ENCODE measurements at regions not wholly inside any gene's neighbourhood (a gene's known extent, or its start where the extent isn't known, plus 50 kb on each side); places are given as distances from the start of the nearest gene placed in this dataset.
A peak's percentile ranks its signal among the peaks of the same experiment; 100 is the strongest.

DNA sequence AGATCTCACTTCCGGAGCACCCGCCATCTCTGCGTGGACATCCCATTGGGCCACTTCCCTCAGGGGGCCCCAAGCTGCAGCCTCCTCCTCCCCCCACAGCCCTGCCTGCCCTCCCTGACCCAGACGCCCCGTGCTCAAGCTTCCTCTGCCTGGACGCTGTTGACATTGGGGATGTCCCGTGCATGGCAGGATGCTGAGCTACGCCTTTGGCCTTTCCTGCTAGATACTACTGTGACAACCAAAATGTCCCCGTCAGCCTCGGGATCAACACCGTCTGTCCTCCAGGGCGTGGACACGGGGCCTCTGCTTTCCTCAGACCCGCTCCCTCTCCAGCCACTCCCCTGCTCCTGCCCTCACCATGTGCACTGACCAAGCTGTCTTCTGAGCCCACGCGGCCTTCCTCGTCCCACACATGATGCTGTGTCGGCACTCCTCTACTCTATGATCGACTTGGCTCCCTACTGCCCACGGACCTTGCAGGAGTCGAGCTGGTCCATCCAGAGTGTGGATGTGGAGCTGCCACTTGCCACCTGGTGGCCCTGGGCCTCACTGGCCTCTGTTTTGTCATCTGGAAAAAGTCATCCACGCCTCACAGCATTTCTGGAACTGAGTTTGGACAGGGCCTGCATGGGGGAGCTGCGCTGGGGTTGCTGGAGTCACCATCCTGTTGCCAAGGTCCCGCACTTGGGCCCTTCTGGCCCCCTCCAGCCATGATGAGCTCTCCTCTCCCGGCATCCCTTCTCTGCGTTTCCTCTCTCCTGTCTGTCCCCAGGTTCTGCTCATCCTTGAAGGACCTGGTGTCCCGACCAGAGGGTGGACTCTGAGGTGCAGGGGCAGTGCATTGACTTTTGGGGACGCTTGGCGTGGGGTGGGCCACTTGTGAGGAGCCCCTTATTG, 221.7 kb upstream of the CIBAR2 start:
- H3K27ac ChIP-seq: peak overlapping the region; percentile 44; the same call in 1 of the 2 replicates
- TF ChIP-seq, protein P1, sequence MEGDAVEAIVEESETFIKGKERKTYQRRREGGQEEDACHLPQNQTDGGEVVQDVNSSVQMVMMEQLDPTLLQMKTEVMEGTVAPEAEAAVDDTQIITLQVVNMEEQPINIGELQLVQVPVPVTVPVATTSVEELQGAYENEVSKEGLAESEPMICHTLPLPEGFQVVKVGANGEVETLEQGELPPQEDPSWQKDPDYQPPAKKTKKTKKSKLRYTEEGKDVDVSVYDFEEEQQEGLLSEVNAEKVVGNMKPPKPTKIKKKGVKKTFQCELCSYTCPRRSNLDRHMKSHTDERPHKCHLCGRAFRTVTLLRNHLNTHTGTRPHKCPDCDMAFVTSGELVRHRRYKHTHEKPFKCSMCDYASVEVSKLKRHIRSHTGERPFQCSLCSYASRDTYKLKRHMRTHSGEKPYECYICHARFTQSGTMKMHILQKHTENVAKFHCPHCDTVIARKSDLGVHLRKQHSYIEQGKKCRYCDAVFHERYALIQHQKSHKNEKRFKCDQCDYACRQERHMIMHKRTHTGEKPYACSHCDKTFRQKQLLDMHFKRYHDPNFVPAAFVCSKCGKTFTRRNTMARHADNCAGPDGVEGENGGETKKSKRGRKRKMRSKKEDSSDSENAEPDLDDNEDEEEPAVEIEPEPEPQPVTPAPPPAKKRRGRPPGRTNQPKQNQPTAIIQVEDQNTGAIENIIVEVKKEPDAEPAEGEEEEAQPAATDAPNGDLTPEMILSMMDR (conservative IDR thresholded peaks at IDR 0.05): no peak

DNA sequence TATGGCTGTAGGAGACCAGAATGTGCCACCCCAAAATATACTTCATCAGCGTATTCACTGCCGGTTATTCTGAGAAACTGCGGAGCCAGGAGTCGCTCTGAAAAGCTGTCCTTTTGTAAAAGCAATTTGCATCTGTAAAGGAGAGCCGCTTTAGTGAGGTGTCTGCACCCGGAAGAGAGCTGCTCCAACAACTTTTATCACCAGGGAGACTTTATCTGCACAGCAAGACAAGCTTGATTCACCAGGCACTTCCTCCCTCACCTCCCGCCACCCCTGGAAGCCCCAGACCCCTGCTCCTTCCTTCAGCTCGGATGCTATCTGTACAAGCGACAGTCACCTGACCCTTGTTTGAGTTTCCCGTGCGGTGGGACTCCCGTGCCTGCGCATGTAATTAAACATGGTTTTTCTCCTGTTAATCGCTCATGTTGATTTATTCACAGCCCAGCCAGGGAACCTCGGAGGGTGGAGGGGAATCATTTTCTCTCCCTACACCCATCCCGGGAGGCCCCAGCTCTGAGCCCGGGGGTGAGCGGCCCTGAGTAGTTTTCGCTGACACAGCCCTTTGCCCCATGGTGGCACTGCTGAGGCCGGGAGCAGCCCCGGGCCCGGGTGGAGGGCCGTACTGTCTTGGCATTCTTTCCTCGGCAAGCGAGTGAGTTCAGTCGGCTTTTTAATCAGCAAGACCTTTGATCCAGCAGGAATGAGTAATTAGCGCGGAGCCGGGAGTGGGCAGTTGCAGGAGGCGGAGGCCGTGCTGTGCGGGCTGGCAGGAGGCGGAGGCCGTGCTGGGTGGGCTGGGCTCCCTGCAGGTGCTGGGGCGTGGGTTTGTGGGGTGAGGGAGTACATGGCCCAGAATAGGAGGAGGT, 222.7 kb upstream of the CIBAR2 start:
- TF ChIP-seq, protein P1 (conservative IDR thresholded peaks at IDR 0.05): no peak
- no peak for TF ChIP-seq ZFX (IDR thresholded peaks at IDR 0.05)
- peak overlapping the region; percentile 44 for H3K27ac ChIP-seq

DNA sequence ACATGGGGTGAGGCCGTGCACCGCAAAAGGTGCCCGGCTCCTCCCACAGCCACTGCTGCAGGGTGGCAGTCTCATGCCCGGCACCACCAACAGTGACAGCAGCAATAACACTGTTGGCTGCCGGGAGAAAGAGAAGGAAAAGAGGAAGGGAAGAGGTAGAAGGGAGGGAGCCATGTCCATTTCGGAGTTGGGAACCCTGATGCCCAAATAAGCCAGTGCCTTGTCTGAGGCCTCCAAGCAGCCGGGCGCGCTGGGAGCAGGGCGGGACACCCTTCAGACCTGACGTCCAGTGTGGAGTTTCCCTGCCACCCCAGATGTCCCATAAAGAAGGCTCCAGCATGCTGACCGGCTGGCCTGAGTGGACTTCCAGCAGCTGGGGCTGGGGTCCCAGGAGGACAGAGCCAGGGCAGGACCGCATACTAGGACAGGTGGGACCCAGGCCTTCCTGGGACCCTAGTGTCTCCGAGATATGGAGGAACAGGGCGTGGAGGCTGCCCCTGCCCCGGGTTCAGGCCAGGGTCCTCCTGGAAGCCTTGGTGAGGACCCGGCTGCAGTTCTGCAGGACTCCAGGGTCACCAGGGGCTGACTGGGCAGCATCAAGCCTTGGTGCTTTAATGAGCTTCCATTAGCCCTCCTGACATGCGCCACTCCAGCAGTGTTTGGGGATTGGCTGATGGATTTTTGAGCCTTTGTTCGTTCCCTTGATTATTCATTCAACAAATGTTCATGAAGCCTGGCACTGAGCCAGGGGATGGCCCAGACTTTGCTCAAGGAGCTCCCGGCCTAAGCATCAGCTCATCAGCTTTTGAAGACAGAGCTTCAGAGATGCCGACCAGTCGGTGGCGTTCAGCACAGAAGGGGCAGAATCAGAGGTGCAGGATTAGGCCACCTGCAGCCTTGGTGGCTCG, 223.6 kb upstream of the CIBAR2 start:
- H3K27ac ChIP-seq: peak overlapping the region; percentile 44; the same call in 1 of the 2 replicates
- TF ChIP-seq, protein P1 (conservative IDR thresholded peaks at IDR 0.05): no peak
- no peak for TF ChIP-seq ZFX (IDR thresholded peaks at IDR 0.05)

DNA sequence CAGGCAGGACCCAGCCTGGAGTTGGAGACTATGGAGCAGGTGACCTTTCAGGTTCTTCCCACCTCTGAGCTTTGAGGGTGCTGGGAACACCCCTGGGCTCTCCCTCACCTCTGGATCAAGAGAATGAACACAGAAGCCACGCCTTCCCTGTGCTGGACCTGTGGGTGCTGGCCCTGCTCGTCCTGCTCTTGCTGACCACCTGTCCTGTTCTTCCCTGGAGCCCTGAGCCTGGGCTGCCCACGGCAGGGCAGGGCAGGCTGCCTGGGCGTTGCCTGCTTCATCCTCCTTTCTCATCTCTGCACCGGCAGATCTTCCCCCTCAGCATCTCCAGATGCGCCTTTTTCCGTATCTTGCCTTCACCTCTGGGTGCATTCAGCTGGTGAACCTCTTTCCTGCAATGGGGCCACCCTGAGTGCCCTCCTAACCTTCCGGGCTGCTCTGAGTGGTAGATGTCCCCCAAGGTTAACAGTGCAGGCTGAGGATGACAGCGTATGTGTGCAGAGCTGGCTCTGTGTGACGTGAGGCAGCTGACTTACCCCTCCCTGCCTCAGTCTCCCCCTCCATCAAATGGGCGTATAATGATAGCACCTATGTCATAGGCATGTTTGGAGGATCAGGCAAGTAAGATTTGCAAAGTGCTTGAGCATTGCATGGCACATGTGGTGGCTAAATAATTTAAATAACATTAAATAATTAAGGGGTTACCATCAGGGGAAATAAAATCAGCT, 225.8 kb upstream of the CIBAR2 start:
- no peak overlapping the region for H3K27ac ChIP-seq
- TF ChIP-seq, protein P1 (conservative IDR thresholded peaks at IDR 0.05): no peak
- TF ChIP-seq ZFX (IDR thresholded peaks at IDR 0.05): no peak

DNA sequence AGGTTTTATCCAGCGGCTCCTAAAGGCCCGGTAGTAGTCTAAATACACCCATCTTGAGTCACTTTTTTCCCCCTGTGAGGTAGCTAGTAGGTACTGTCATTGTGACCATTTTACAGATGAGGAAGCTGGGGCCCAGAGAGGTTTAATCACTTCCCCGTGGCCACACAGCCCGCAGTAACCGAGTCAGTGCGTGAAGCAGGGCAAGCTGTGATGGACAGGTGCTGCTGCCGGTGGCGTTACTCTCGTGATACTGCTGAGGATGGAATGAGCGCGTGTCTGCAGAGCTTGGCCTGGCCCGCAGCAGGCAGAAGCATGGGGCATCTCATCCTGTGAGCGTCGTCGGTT, 226.3 kb upstream of the CIBAR2 start:
- no peak for TF ChIP-seq ZFX (IDR thresholded peaks at IDR 0.05)
- TF ChIP-seq, protein P1 (conservative IDR thresholded peaks at IDR 0.05): no peak
- no peak overlapping the region for H3K27ac ChIP-seq

DNA sequence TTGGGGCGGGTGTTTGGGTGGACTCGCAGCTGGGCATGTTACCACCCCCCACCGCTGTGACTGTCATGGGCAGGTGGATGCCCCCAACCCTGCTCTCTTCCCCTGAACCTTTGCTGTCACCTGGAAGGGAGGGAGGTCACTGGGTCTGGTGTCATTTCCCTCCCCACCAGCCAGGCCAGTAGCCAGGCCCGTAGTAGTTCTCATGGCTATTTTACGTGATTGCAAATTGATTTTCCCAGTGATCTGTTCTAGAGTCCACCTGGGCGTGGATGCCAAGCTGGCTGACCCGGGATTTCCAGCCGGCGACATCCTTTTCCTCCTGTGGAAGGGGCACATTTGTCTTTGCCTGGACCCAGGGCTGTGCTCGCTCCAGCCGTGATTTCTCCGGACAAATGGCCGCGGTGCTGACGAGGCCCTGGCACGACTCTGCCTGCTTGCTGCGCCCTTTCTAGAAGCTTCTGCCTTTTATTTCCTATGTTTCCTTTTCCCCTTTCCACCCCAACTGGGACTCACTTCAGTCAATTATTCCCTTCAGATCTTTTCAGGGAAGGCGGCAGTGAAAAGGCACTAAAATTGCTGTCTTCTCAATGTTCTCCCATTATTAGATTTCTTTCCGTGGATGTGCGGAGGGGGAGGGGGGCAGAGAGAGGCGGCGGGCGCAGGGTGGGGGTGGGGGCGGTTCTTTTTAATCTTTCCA, 226.9 kb upstream of the CIBAR2 start:
- no peak for TF ChIP-seq ZFX (IDR thresholded peaks at IDR 0.05)
- TF ChIP-seq, protein P1 (conservative IDR thresholded peaks at IDR 0.05): no peak
- no peak overlapping the region for H3K27ac ChIP-seq

All from C4-2B (cell line).